HG02763 (cell line): ENCODE measurements at regions not wholly inside any gene's neighbourhood (a gene's known extent, or its start where the extent isn't known, plus 50 kb on each side); places are given as distances from the start of the nearest gene placed in this dataset.

Experiments
- ATAC-seq: cut with Tn5 transposase; IDR thresholded peaks from one replicate; pipeline ENCODE4 v1.9.1; 2021; ENCODE audit warnings: mild to moderate bottlenecking, moderate library complexity; ENCODE audit not compliant: unreplicated experiment

- ATAC-seq = no peak
These were observed 358.4 kb upstream of the SOX5 start for GRCh38 chr12:24307716-24308335.

- ATAC-seq = no peak
These were observed 357.7 kb upstream of the SOX5 start for GRCh38 chr12:24307153-24307552.

- ATAC-seq = no peak
These were observed 356.5 kb upstream of the SOX5 start for GRCh38 chr12:24306001-24306400.

GRCh38 chr12:24304285-24304684 is 354.8 kb upstream of the SOX5 start:
- no peak for ATAC-seq

GRCh38 chr12:24302708-24303107 is 353.2 kb upstream of the SOX5 start:
- ATAC-seq = no peak

GRCh38 chr12:24297516-24297915 is 348.0 kb upstream of the SOX5 start:
- no peak for ATAC-seq

- no peak for ATAC-seq
These were observed 344.1 kb upstream of the SOX5 start for GRCh38 chr12:24293549-24293948.

- no peak for ATAC-seq
These were observed 338.5 kb upstream of the SOX5 start for GRCh38 chr12:24287963-24288362.

GRCh38 chr12:24285448-24285847 is 336.0 kb upstream of the SOX5 start:
- ATAC-seq = no peak

GRCh38 chr12:24281341-24281740 is 331.9 kb upstream of the SOX5 start:
- ATAC-seq = no peak

GRCh38 chr12:24280056-24280842 is 330.8 kb upstream of the SOX5 start:
- no peak for ATAC-seq

GRCh38 chr12:24278832-24279231 is 329.4 kb upstream of the SOX5 start:
- no peak for ATAC-seq

- no peak for ATAC-seq
These were observed 321.5 kb upstream of the SOX5 start for GRCh38 chr12:24270965-24271364.

- ATAC-seq = no peak
These were observed 321.0 kb upstream of the SOX5 start for GRCh38 chr12:24270464-24270863.

GRCh38 chr12:24268663-24269186 is 319.3 kb upstream of the SOX5 start:
- ATAC-seq = no peak

- ATAC-seq = no peak
These were observed 317.5 kb upstream of the SOX5 start for GRCh38 chr12:24266982-24267381.

- no peak for ATAC-seq
These were observed 307.2 kb upstream of the SOX5 start for GRCh38 chr12:24256684-24257083.

GRCh38 chr12:24255920-24256665 is 306.6 kb upstream of the SOX5 start:
- no peak for ATAC-seq

GRCh38 chr12:24252602-24253001 is 303.1 kb upstream of the SOX5 start:
- ATAC-seq = no peak

- no peak for ATAC-seq
These were observed 297.5 kb upstream of the SOX5 start for GRCh38 chr12:24246934-24247333.

GRCh38 chr12:24246376-24246775 is 296.9 kb upstream of the SOX5 start:
- ATAC-seq = no peak

- no peak for ATAC-seq
These were observed 295.3 kb upstream of the SOX5 start for GRCh38 chr12:24244801-24245200.
